ENCODE measurements at regions not wholly inside any gene's neighbourhood (a gene's known extent, or its start where the extent isn't known, plus 50 kb on each side); places are given as distances from the start of the nearest gene placed in this dataset.

- TF ChIP-seq CTCF (IDR thresholded peaks at IDR 0.05), result no peak
- TF ChIP-seq RARB (CRISPR knock-in tag; IDR thresholded peaks at IDR 0.05), result no peak
- no peak for TF ChIP-seq REST (IDR thresholded peaks at IDR 0.05)
These were observed 583.8 kb upstream of the ARID1B start for GRCh38 chr6:156193381-156193780.

All from A549 (cell line).